HG02870 (cell line): ENCODE measurements at regions not wholly inside any gene's neighbourhood (a gene's known extent, or its start where the extent isn't known, plus 50 kb on each side); places are given as distances from the start of the nearest gene placed in this dataset.
"Not testable (repeated sequence)": the region's sequence is repeated elsewhere in the genome, so short reads cannot be mapped to it uniquely, and the experiment has no call there.

ENCODE experiments used
- ATAC-seq: cut with Tn5 transposase; IDR thresholded peaks from one replicate; pipeline ENCODE4 v1.9.1; 2021; ENCODE audit warnings: mild to moderate bottlenecking, moderate library complexity; ENCODE audit not compliant: unreplicated experiment

- ATAC-seq = no peak
Observed at GRCh38 chr6:21741221-21742109, 147.9 kb downstream of the SOX4 start.

GRCh38 chr6:21742238-21742660, 148.7 kb downstream of the SOX4 start:
- ATAC-seq = no peak

- no peak for ATAC-seq
Observed at GRCh38 chr6:21744331-21744730, 150.8 kb downstream of the SOX4 start.

- no peak for ATAC-seq
Observed at GRCh38 chr6:21745543-21746337, 152.2 kb downstream of the SOX4 start.

- no peak for ATAC-seq
Observed at GRCh38 chr6:21747441-21747840, 153.9 kb downstream of the SOX4 start.

- no peak for ATAC-seq
Observed at GRCh38 chr6:21748343-21749056, 154.9 kb downstream of the SOX4 start.

- no peak for ATAC-seq
Observed at GRCh38 chr6:21749754-21750153, 156.2 kb downstream of the SOX4 start.

GRCh38 chr6:21750575-21750974, 157.0 kb downstream of the SOX4 start:
- no peak for ATAC-seq

- ATAC-seq = no peak
Observed at GRCh38 chr6:21751608-21752007, 158.1 kb downstream of the SOX4 start.

GRCh38 chr6:21752054-21752811, 158.7 kb downstream of the SOX4 start:
- no peak for ATAC-seq

GRCh38 chr6:21753241-21754108, 159.9 kb downstream of the SOX4 start:
- ATAC-seq = no peak

- ATAC-seq = no peak
Observed at GRCh38 chr6:21754891-21755290, 161.3 kb downstream of the SOX4 start.

- no peak for ATAC-seq
Observed at GRCh38 chr6:21756487-21756886, 162.9 kb downstream of the SOX4 start.

GRCh38 chr6:21757392-21757791, 163.8 kb downstream of the SOX4 start:
- ATAC-seq = not testable (repeated sequence)

GRCh38 chr6:21759721-21760120, 166.2 kb downstream of the SOX4 start:
- ATAC-seq = no peak

GRCh38 chr6:21761053-21761730, 167.6 kb downstream of the SOX4 start:
- ATAC-seq = not testable (repeated sequence)

GRCh38 chr6:21764989-21765388, 171.4 kb downstream of the SOX4 start:
- no peak for ATAC-seq

- no peak for ATAC-seq
Observed at GRCh38 chr6:21767891-21768648, 174.5 kb downstream of the SOX4 start.
